ENCODE measurements at regions not wholly inside any gene's neighbourhood (a gene's known extent, or its start where the extent isn't known, plus 50 kb on each side); places are given as distances from the start of the nearest gene placed in this dataset.

GRCh38 chr6:1251198-1252155, 60.4 kb upstream of the FOXQ1 start:
- ChIA-PET RAD21 (ENCODE audit: low non-redundant PET in 1 of 2, low total read pairs in 2 of 2, uncharacterized antibody in 2 of 2, unreplicated experiment in 2 of 2) (no interaction called here), CTCF (no interaction called here), POLR2A (no interaction called here)
- DNase-seq (ENCODE audit: low read depth, low spot score) (no peak), ATAC-seq (no peak)
- no TSS peak for BruUV-seq (replicated peaks)
- Histone ChIP-seq H3K4me1 (ENCODE audit: control insufficient read depth in 1 of 2, insufficient read depth in 2 of 2, low read length in 2 of 2) (no peaks in the 10 kb centered on the region), H3K36me3 (ENCODE audit: control insufficient read depth in 1 of 2, insufficient read depth in 2 of 2, low read length in 2 of 2) (no peaks in the 10 kb centered on the region), H4K20me1 (ENCODE audit: insufficient read depth) (no peaks in the 10 kb centered on the region), H3K4me2 (ENCODE audit: low read length) (no peak overlapping the region), H3K4me3 (replicated peaks in 1 of 2; ENCODE audit: low read depth in 1 of 2, low read length in 2 of 2) (no peak overlapping the region), H3K79me2 (ENCODE audit: insufficient read depth, low read length) (no peaks in the 10 kb centered on the region), H3K27ac (ENCODE audit: low read depth, low read length) (no peak overlapping the region), H2AFZ (ENCODE audit: low read depth, low read length, poor library complexity, severe bottlenecking) (no peak overlapping the region), H3K27me3 (ENCODE audit: insufficient read depth, low read length) (no peaks in the 10 kb centered on the region), H3K9me3 (ENCODE audit: control insufficient read depth in 1 of 2, insufficient read depth in 1 of 2, low read depth in 1 of 2, low read length in 2 of 2) (no peaks in the 10 kb centered on the region), H3K9ac (ENCODE audit: low read length) (no peak overlapping the region), H3K9me2 (ENCODE audit: insufficient read depth) (no peaks in the 10 kb centered on the region)
- intact Hi-C loops (cut with micrococcal nuclease) = no loop called here
- TF ChIP-seq FOSL1 (IDR thresholded peaks at IDR 0.05; ENCODE audit: low read depth) = no peak
- no peak for TF ChIP-seq TCF7L2 (IDR thresholded peaks at IDR 0.05; ENCODE audit: borderline replicate concordance, extremely low read depth, insufficient read depth, insufficient read length)

GRCh38 chr6:1250489-1251197, 61.3 kb upstream of the FOXQ1 start:
- H3K4me2 ChIP-seq (ENCODE audit: low read length) = no peak overlapping the region

More at GRCh38 chr6:1250489-1251197, 61.3 kb upstream of the FOXQ1 start:
- Histone ChIP-seq H3K9ac (ENCODE audit: low read length) (no peak overlapping the region), H3K4me1 (ENCODE audit: control insufficient read depth in 1 of 2, insufficient read depth in 2 of 2, low read length in 2 of 2) (no peaks in the 10 kb centered on the region), H3K36me3 (ENCODE audit: control insufficient read depth in 1 of 2, insufficient read depth in 2 of 2, low read length in 2 of 2) (no peaks in the 10 kb centered on the region), H3K27ac (ENCODE audit: low read depth, low read length) (no peak overlapping the region), H2AFZ (ENCODE audit: low read depth, low read length, poor library complexity, severe bottlenecking) (no peak overlapping the region), H3K79me2 (ENCODE audit: insufficient read depth, low read length) (no peaks in the 10 kb centered on the region), H3K4me3 (replicated peaks in 1 of 2; ENCODE audit: low read depth in 1 of 2, low read length in 2 of 2) (no peak overlapping the region), H3K9me2 (ENCODE audit: insufficient read depth) (no peaks in the 10 kb centered on the region), H3K27me3 (ENCODE audit: insufficient read depth, low read length) (no peaks in the 10 kb centered on the region), H3K9me3 (ENCODE audit: control insufficient read depth in 1 of 2, insufficient read depth in 1 of 2, low read depth in 1 of 2, low read length in 2 of 2) (no peaks in the 10 kb centered on the region), H4K20me1 (ENCODE audit: insufficient read depth) (no peaks in the 10 kb centered on the region)
- ChIA-PET RAD21 (ENCODE audit: low non-redundant PET in 1 of 2, low total read pairs in 2 of 2, uncharacterized antibody in 2 of 2, unreplicated experiment in 2 of 2) (no interaction called here), POLR2A (no interaction called here), CTCF (no interaction called here)
- TF ChIP-seq EGR1 (IDR thresholded peaks at IDR 0.05; ENCODE audit: low read depth) (no peak), ELF1 (IDR thresholded peaks at IDR 0.05; ENCODE audit: borderline replicate concordance, low read depth) (no peak), ZNF274 (IDR thresholded peaks at IDR 0.05; ENCODE audit: low read depth, low read length) (no peak), MAX (IDR thresholded peaks at IDR 0.05) (no peak), TCF7L2 (IDR thresholded peaks at IDR 0.05; ENCODE audit: borderline replicate concordance, extremely low read depth, insufficient read depth, insufficient read length) (no peak), JUND (IDR thresholded peaks at IDR 0.05) (no peak), FOSL1 (IDR thresholded peaks at IDR 0.05; ENCODE audit: low read depth) (no peak), SIN3A (IDR thresholded peaks at IDR 0.05; ENCODE audit: low read depth) (no peak), POLR2AphosphoS5 (IDR thresholded peaks at IDR 0.05; ENCODE audit: low read depth, low read length) (no peak), YY1 (IDR thresholded peaks at IDR 0.05; ENCODE audit: extremely low read depth, insufficient replicate concordance, low read depth, low read length) (no peak), CBX3 (IDR thresholded peaks at IDR 0.05; ENCODE audit: low read depth) (no peak), ATF3 (IDR thresholded peaks at IDR 0.05) (no peak)
- intact Hi-C loops (cut with micrococcal nuclease) = no loop called here
- ATAC-seq = no peak
- no peak for DNase-seq (ENCODE audit: low read depth, low spot score)
- BruUV-seq (replicated peaks) = no TSS peak
